CD14-positive monocyte (primary cell): ENCODE measurements at regions not wholly inside any gene's neighbourhood (a gene's known extent, or its start where the extent isn't known, plus 50 kb on each side); places are given as distances from the start of the nearest gene placed in this dataset.

Source experiments
- DNase-seq, 3 donors: peaks; one replicate each; pipeline ENCODE4 v3.0.0-alpha.2; 2011 to 2022
- H2AFZ ChIP-seq: 2 replicates; pipeline ENCODE4 v1.6.0; 2012; ENCODE audit warnings: mild to moderate bottlenecking, low read depth, low read length, inconsistent platforms; ENCODE audit not compliant: insufficient read depth, poor library complexity, severe bottlenecking
- H3K27ac ChIP-seq, 2 donors: 1 replicate in 1 of 2; 2 replicates in 1 of 2; pipeline ENCODE4 v1.5.1; 2012 to 2013; ENCODE audit warnings: low read length in 2 of 2, control low read depth in 1 of 2, inconsistent platforms in 1 of 2, low read depth in 1 of 2, mild to moderate bottlenecking in 1 of 2
- H3K27me3 ChIP-seq, 2 donors: one replicate each; pipeline versions ENCODE4 v1.6.0 to v1.6.1; 2011 to 2013; ENCODE audit warnings: low read length in 2 of 2; ENCODE audit not compliant: control insufficient read depth in 2 of 2, insufficient read depth in 2 of 2
- H3K36me3 ChIP-seq, 2 donors: replicated peaks in 1 of 2; 1 replicate in 1 of 2; 2 replicates in 1 of 2; pipeline versions ENCODE4 v1.5.1 to v1.6.1; 2012 to 2013; ENCODE audit warnings: low read length in 2 of 2, control low read depth in 1 of 2, inconsistent platforms in 1 of 2, mild to moderate bottlenecking in 1 of 2; ENCODE audit not compliant: insufficient read depth in 2 of 2, control insufficient read depth in 1 of 2
- H3K4me1 ChIP-seq, 2 donors: 1 replicate in 1 of 2; 2 replicates in 1 of 2; pipeline versions ENCODE4 v1.5.1 to v1.6.1; 2012 to 2013; ENCODE audit warnings: low read length in 2 of 2, control low read depth in 1 of 2, inconsistent platforms in 1 of 2, mild to moderate bottlenecking in 1 of 2, moderate library complexity in 1 of 2; ENCODE audit not compliant: insufficient read depth in 2 of 2, control insufficient read depth in 1 of 2
- H3K4me2 ChIP-seq: replicated peaks from 2 replicates; pipeline ENCODE3; 2012; ENCODE audit warnings: low read length, moderate library complexity, mild to moderate bottlenecking; ENCODE audit not compliant: poor library complexity, severe bottlenecking; ENCODE audit errors: extremely low read depth
- H3K4me3 ChIP-seq, 3 experiments: fragments of 200-600 bp in 1 of 3; sonication (generic) in 1 of 3; replicated peaks in 1 of 3; 1 replicate in 2 of 3; 2 replicates in 1 of 3; pipeline ENCODE4 v1.5.1; 2011 to 2013; ENCODE audit warnings: low read length in 3 of 3, mild to moderate bottlenecking in 3 of 3, control low read depth in 2 of 3, low read depth in 2 of 3, inconsistent platforms in 1 of 3, moderate library complexity in 1 of 3
- H3K79me2 ChIP-seq: 2 replicates; pipeline ENCODE4 v1.6.0; 2012; ENCODE audit warnings: mild to moderate bottlenecking, control low read depth, inconsistent platforms, low read length, moderate library complexity; ENCODE audit not compliant: insufficient read depth
- H3K9ac ChIP-seq: 2 replicates; pipeline ENCODE4 v1.6.0; 2017; ENCODE audit warnings: low read length, mild to moderate bottlenecking; ENCODE audit not compliant: insufficient read depth, poor library complexity, severe bottlenecking
- H3K9me3 ChIP-seq, 2 donors: replicated peaks in 1 of 2; 1 replicate in 1 of 2; 2 replicates in 1 of 2; pipeline versions ENCODE4 v1.5.1 to v1.6.1; 2012 to 2013; ENCODE audit warnings: low read length in 2 of 2, control low read depth in 1 of 2; ENCODE audit not compliant: control insufficient read depth in 1 of 2, insufficient read depth in 1 of 2
- H4K20me1 ChIP-seq: 2 replicates; pipeline ENCODE4 v1.6.0; 2012; ENCODE audit warnings: mild to moderate bottlenecking, low read length, control low read depth, moderate library complexity; ENCODE audit not compliant: insufficient read depth
- H3K27ac Mint-ChIP-seq, 7 donors: one replicate each; pipeline ENCODE4 v1.8.0; 2020; ENCODE audit warnings: mild to moderate bottlenecking in 7 of 7, mixed read lengths in 7 of 7, moderate library complexity in 6 of 7, inconsistent platforms in 2 of 7
- H3K27me3 Mint-ChIP-seq, 3 donors: one replicate each; pipeline ENCODE4 v1.8.0; 2021 to 2022; ENCODE audit warnings: low read depth in 3 of 3, mild to moderate bottlenecking in 3 of 3, mixed read lengths in 3 of 3, moderate library complexity in 3 of 3, inconsistent platforms in 1 of 3
- H3K36me3 Mint-ChIP-seq, 2 donors: one replicate each; pipeline ENCODE4 v1.8.0; 2020; ENCODE audit warnings: mixed read lengths in 2 of 2, inconsistent platforms in 1 of 2, mild to moderate bottlenecking in 1 of 2
- H3K4me1 Mint-ChIP-seq: one replicate; pipeline ENCODE4 v1.8.0; 2020; ENCODE audit warnings: mild to moderate bottlenecking, mixed read lengths
- H3K4me3 Mint-ChIP-seq, 2 donors: one replicate each; pipeline ENCODE4 v1.8.0; 2020; ENCODE audit warnings: mild to moderate bottlenecking in 2 of 2, mixed read lengths in 2 of 2, moderate library complexity in 1 of 2
- H3K9me3 Mint-ChIP-seq, 7 donors: one replicate each; pipeline ENCODE4 v1.8.0; 2020 to 2022; ENCODE audit warnings: mixed read lengths in 7 of 7, mild to moderate bottlenecking in 6 of 7, moderate library complexity in 6 of 7, inconsistent platforms in 2 of 7
- CTCF ChIP-seq: fragments of 200-600 bp; IDR thresholded peaks from one replicate; pipeline ENCODE4 v1.8.0; 2022; ENCODE audit warnings: antibody characterized with exemption, mild to moderate bottlenecking
- WGBS: methylation state at CpG from one replicate; pipeline ENCODE4 v1.1.5; 2013; ENCODE audit warnings: missing lambda C conversion rate; ENCODE audit not compliant: insufficient coverage; 5-methylcytosine and 5-hydroxymethylcytosine counted together
- intact Hi-C, 2 donors: fragments of 100-400 bp; cut with micrococcal nuclease; formaldehyde crosslinking; loops; one replicate each; pipeline versions ENCODE4 v1.15.0 to v1.15.1; 2023

- Histone ChIP-seq H3K79me2 (no peaks in the 10 kb centered on the region), H4K20me1 (no peaks in the 10 kb centered on the region), H3K36me3 (no peaks in the 10 kb centered on the region), H2AFZ (no peak overlapping the region), H3K4me1 (no peaks in the 10 kb centered on the region), H3K9ac (no peak overlapping the region), H3K4me3 (no peak overlapping the region), H3K27me3 (no peaks in the 10 kb centered on the region), H3K4me2 (no peak overlapping the region), H3K9me3 (peaks cover 11 to 25% of the 10 kb centered on the region in 2 donors), H3K27ac (no peak overlapping the region)
- Mint-ChIP-seq H3K36me3 (no peaks in the 10 kb centered on the region), H3K9me3 (peaks cover 6 to 20% (median 12%) of the 10 kb centered on the region in 7 donors), H3K4me1 (no peaks in the 10 kb centered on the region), H3K27ac (no peak overlapping the region), H3K4me3 (no peak overlapping the region), H3K27me3 (no peaks in the 10 kb centered on the region)
- DNase-seq = no peak
- no CpG with 5 or more reads among the region's 1 CpG for WGBS
- no peak for TF ChIP-seq CTCF
- intact Hi-C loops = no loop called here
Observed at GRCh38 chr20:55070001-55070400, 594.6 kb downstream of the DOK5 start.

GRCh38 chr20:55067158-55067825 is 591.9 kb downstream of the DOK5 start:
- H3K36me3 Mint-ChIP-seq = no peaks in the 10 kb centered on the region
- no peak overlapping the region for H3K4me2 ChIP-seq
- intact Hi-C loops = no loop called here
- no peak overlapping the region for H3K4me3 Mint-ChIP-seq
- no peaks in the 10 kb centered on the region for H3K36me3 ChIP-seq
- no peak overlapping the region for H3K9ac ChIP-seq
- H3K9me3 ChIP-seq = peaks cover 11 to 24% of the 10 kb centered on the region in 2 donors
- H4K20me1 ChIP-seq = no peaks in the 10 kb centered on the region
- H3K27me3 ChIP-seq = no peaks in the 10 kb centered on the region
- no peak for TF ChIP-seq CTCF
- H3K27ac Mint-ChIP-seq = no peak overlapping the region
- peaks cover 2 to 24% (median 21%) of the 10 kb centered on the region in 7 donors for H3K9me3 Mint-ChIP-seq
- no peaks in the 10 kb centered on the region for H3K79me2 ChIP-seq
- no peaks in the 10 kb centered on the region for H3K4me1 ChIP-seq
- no peak for DNase-seq
- H3K4me3 ChIP-seq = no peak overlapping the region
- 95% methylated on average over 4 of the region's 7 CpGs for WGBS
- H3K4me1 Mint-ChIP-seq = no peaks in the 10 kb centered on the region
- no peak overlapping the region for H3K27ac ChIP-seq
- no peaks in the 10 kb centered on the region for H3K27me3 Mint-ChIP-seq
- no peak overlapping the region for H2AFZ ChIP-seq
